ENCODE measurements at regions not wholly inside any gene's neighbourhood (a gene's known extent, or its start where the extent isn't known, plus 50 kb on each side); places are given as distances from the start of the nearest gene placed in this dataset.
"Not testable (repeated sequence)": the region's sequence is repeated elsewhere in the genome, so short reads cannot be mapped to it uniquely, and the experiment has no call there.

DNA sequence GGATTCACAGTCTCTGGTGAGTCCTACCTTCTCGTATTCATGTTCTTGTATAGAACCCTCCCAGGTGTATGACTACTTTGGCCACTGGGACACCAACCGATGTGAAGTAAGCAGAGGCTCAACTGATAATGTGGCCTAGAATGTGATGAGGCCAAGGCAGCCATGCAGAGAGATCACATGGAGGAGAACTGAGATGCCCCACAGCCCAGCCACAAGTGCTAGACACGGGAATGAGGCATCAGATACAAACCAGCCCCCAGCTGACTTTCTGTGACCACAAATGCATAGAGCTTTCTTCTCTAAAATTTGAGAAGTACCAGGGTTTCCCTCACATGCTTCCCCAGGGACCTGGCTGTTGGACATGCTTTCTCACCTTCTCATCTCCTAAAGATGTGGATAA lies 375.7 kb downstream of the CCSER2 start:
- DNase-seq, result no peak

DNA sequence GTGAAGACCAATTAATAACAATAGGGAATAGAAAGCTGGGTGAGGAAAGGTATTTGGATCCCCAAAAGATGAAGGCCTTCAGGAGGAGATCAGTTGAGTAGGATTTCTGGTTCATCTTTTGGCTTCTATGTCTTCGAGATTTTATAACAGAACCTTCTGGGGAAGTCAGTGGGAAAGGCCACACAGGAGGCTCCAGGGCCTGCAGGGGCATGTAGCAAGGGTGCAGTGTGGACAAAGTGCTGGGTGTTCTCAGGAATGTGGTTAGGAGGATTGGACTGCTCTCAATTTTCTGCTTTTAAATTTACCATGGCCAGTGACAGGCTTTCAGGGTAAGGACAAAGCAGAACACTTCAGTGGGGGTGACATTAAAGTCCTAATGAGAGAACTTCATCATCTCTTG lies 378.0 kb downstream of the CCSER2 start:
- no peak for DNase-seq

DNA sequence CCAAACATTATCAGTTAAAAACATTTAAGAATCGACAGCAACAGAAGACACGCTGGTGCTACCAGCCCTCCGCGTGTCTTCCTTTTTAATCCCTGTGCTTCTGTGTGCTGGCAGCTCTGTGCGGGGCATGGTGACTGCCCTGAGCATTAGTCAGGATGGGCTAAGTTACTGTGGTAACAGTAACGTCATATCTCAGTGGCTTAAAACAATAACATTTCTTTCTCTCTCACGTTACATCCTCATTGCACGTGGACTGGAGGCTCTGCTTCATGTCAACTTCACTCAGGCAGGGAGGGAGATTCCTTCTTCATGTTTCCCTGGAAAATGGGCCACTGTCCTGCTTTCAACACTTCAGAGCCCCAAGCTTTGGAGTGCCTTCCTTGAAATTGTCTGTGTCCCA lies 378.5 kb downstream of the CCSER2 start:
- no peak for DNase-seq

DNA sequence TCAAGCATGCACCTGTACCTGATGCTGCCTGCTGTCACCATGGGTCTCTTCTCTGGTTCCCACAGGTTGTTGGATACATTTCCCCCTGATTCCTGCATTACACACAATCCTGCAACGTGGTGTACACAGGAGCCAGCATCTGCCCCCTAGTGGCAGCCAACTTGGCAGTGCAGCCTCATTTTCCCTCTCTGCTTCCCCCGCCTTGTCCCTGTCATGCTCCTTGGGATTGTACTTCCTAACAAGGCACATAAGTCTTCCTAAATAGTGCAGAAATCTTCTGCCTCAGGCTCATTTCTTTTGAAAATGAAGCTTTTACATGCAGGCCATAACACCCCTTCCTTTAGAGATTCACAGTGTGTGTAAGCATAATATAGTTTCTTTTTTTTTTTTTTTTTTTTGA lies 387.5 kb downstream of the CCSER2 start:
- DNase-seq, result no peak

DNA sequence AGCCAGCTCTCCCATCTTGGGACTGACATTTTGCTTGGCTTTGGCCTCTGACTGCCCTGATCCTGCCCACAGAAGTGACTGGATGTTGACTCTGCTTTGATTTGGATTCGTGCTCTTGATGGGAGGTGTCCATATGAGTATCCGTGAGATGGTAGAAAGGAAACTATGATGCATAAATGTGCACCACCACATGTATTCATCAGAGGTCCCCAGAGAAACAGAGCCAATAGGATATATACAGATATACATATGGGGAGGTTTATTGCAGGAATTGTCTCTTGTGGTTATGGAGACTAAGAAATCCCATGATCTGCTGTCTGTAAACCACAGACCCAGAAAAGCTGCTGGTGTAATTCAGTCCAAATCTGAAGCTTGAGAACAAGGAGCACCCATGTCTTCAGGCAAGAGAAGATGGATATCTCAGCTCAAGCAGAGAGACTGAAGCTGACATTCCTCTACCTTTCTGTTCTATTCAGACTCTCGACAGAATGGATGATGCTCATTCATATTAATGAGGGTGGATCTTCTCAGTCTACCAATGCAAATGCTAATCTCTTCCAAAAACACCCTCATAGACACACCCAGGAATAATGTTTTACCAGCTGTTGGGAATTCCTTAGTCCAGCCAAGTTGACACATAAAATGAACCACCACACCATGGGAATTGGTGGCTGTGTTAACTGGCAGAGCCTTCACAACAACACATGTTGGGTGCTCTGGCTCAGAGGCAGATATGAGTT lies 390.7 kb downstream of the CCSER2 start:
- no peak for DNase-seq

DNA sequence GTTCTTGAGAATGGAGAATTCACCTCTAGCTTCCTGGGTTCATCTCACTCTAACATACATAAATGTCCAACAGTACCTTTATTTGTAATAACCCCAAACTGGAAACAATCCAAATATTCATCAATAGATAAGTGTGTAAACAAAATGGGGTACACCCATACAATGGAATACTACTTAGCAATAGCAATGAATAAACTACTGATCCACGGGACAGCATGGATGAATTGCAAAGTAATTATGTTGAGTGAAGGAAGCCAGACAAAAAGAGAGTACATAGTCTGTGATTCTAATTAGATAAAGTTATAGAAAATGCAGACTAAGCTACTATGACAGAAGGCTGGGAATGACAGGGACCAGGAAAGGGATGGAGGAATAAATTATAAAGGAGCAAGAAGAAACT lies 391.3 kb downstream of the CCSER2 start:
- no peak for DNase-seq

DNA sequence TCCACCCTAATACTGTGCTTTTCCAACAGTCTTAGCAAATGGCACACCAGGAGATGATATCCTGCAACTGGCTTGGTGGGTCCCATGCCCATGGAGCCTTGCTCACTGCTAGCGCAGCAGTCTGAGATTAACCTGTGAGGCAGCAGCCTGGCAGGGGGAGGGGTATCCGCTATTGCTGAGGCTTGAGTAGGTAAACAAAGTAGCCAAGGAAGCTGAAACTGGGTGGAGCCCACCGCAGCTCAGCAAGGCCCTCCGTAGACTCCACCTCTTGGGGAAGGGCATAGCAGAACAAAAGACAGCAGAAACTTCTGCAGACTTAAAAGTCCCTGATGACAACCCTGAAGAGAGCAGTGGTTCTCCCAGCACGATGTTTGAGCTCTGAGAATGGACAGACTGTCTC lies 399.0 kb downstream of the CCSER2 start:
- DNase-seq, result no peak

DNA sequence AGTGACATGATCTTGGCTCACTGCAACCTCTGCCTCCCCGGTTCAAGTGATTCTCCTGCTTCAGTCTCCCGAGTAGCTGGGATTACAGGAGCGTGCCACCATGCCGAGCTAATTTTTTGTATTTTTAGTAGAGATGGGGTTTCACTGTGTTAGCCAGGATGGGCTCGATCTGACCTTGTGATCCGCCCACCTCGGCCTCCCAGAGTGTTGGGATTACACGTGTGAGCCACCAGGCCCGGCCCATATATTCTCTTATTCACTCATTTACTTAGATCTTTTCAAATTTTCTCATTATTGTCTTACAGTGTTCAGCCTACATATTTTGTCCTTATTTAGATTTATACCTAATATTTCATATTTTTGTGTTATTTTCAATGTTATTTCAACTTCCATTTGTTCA lies 410.7 kb downstream of the CCSER2 start:
- not testable (repeated sequence) for DNase-seq

DNA sequence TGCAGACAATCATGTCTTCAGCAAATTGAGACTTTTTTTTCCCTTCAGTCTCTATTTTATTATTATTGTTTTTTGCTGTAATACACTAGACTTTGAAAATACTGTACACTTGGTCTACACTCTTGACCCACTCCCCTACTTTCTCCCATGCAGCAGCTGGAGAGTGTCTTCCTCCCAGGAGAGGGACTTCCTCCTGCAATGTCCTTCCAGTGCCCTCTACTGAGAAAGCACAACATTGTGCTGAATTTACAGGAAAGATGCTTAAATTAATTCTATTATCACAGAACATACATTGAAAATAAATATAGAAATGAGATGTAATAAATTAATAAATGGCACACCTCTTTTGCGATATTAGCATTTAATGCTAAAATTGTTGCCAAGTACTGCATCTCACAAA lies 411.3 kb downstream of the CCSER2 start:
- no peak for DNase-seq

DNA sequence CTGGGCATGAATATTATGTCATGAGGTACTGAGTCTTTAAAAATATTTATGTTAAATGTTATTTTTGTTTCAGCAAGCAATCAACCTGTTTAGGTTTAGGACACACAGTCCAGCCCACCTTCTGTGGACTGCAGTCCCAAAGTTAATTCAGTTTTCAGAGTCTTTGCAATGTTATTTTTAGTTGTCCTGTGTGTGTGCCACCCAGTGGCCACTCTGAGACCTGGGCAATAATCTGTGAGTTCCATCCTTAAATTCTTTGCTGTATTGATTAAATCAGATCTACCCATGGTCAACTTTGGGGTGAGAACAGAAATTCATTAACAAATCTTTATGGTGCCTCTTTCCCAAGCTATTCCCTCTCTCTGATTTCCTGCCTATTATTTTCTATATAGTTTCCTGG lies 415.1 kb downstream of the CCSER2 start:
- DNase-seq, result no peak

DNA sequence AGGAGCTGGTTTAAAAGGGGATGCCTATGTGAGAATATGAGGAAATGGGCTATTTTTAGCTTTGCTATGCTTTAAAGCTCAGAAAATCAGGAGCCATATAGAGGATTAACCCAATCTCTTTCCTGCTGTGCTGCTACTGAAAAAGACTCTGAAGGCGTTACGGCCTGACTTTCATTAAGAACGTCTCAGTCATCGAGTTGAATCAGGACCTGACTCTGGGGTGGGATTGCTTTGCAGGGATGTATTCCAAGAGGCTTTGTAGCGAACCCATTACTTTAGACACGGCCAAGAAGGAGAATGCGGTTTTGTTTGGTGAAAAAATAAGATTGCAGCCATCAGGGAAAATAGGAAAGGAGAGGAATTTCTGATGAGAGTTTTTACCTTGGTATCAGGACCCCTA lies 426.9 kb downstream of the CCSER2 start:
- no peak for DNase-seq

DNA sequence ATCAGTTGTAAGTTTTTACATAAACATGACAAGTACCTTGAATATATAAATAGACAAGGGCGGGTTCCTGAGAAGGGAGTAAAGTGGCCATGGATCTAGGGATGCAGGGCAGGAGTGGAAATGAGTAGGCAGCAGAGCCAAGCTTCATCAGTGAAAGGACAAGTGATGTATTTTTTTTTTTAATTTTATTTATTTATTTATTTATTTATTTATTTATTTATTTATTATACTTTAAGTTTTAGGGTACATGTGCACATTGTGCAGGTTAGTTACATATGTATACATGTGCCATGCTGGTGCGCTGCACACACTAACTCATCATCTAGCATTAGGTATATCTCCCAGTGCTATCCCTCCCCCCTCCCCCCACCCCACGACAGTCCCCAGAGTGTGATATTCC lies 428.3 kb downstream of the CCSER2 start:
- DNase-seq, result not testable (repeated sequence)

DNA sequence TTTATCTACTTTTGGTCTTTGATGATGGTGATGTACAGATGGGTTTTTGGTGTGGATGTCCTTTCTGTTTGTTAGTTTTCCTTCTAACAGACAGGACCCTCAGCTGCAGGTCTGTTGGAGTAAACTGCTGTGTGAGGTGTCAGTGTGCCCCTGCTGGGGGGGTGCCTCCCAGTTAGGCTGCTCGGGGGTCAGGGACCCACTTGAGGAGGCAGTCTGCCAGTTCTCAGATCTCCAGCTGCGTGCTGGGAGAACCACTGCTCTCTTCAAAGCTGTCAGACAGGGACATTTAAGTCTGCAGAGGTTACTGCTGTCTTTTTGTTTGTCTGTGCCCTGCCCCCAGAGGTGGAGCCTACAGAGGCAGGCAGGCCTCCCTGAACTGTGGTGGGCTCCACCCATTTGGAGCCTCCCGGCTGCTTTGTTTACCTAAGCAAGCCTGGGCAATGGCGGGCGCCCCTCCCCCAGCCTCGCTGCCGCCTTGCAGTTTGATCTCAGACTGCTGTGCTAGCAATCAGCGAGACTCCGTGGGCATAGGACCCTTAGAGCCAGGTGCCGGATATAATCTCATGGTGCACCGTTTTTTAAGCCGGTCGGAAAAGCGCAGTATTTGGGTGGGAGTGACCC lies 433.7 kb downstream of the CCSER2 start:
- DNase-seq, result not testable (repeated sequence)

DNA sequence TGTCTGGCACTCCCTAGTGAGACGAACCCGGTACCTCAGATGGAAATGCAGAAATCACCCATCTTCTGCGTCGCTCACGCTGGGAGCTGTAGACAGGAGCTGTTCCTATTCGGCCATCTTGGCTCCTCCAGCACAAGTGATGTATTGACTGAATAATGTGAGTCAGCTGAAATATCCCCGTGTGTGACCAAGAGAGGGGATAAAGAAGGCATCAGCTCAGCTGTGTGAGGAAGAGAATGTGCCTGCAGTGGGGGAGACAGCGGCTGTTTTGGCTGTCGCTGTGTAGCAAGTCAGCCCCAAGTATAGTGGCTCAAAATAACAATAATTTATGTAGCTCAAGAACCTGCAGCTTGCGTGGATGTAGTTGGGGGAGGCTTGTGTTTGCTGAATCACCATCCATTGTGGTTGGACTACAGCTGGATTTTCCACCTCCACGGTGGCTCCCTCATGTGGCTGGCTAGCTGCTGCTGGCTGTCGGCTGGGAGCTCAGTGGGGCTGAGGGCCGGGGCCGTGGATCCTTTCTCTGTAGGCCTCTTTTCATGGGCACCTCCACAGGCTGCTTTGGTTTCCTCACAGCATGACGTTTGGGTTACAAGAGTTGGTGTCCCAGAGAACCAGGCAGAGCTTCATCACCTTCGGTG lies 434.5 kb downstream of the CCSER2 start:
- DNase-seq, result no peak

DNA sequence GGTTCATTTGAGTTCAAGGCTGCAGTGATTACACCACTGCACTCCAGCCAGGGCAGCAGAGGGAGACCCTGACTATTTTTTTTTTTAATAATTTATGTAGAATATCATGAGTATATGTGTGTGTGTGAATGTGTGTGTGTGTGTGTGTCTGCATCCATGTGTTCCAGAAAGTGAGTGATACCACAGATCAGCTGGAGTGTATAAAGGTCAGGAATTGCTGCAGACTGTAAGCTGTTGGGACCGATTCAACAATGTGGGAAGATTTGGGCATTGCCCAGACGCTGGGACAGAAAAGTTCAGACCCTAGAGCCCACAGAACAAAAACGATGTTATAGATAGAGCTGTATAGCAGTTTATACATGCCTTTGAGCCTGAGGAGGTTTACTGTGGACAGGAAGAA lies 435.6 kb downstream of the CCSER2 start:
- DNase-seq, result no peak

DNA sequence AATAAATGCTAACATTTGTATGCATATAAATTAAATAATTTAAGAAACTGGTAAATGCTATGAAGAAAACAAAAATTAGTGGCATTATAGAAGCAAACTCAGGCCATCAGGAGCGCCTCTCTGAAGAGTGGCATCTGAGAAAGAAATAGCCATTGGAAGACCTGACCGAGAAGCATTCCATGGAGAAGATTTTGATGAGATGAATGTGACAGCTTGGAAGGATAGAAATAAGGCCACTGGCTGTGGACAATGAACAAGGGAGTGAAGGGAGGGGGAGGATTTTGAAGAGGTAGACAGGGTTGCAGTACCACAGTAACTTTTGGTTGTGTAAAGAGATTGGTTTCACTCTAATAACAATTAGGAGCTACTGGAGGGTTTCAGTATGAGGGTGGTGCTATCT lies 436.7 kb downstream of the CCSER2 start:
- no peak for DNase-seq

DNA sequence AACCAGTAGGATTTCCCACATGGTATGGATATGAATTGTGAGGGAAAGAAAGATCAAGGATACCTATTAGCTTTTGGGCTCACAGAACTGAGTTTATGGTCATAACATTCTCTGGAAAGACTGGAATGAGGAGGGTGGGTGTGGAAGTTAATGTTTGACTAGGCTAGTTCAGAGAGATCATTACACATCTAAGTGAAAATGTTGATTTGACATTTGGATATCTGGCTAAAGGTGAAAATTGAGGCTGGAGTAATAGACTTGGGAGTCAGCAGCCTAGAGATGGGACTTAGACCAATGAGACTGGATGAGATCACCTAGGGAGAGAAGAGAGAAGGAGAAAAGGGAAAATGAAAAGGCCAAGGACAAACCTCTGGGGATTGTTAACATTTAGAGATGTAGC lies 437.3 kb downstream of the CCSER2 start:
- no peak for DNase-seq

DNA sequence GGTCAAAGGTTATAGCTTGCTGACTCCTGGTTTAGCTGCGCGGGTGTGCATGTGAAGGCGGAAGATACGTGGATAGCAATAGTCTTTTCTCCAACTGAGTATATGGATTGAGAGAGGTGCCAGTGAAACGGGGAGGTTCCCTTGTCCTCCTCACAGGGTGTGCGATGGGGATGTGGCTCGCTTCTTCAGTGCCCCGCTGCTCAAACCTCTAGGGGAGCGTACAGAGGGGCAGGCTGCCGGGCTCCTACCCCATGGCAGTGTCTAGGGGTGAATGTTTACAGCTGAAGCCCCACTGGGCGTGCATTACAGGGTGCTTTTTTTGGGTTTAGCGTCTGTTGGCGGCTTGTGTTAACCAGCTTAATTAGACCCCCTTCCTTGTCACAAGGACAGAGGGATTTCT lies 438.5 kb downstream of the CCSER2 start:
- DNase-seq, result no peak

DNA sequence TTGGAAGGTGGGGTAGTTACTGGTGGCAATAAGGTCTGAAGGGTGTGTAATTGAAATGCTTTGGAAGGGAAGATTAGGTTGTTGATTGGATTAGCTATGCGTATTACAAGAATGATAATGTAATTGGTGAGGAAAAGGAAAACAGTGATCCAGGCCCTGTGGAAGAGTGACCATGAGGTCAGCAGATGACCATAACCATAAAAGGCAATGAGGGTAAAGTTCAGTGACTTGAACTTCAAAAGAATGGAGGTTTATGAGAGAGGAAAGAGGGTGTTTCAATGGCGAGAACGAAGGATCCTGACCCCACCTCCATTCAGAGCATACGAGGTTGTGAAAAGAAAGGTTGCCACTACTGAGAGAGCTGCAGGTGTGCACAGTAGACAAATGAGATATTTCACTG lies 439.7 kb downstream of the CCSER2 start:
- no peak for DNase-seq

DNA sequence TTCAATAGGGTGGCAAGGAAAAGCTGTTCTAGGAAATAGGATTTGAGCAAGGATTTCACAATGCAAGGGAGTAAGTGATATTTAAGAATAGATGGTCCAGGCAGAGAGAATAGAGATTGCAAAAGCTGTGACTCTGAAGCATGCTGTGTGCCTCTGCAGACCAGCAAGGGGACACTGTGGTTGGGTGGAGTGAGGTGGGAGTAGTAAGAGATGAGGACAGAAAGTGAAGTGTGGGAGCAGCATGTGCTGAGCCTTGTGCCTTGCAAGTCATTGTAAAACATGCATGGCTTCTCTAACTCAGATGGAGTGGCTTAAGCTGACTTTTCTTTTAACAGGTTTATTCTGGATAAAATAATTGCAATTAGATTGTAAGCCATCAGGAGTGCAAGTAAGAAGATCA lies 442.4 kb downstream of the CCSER2 start:
- DNase-seq, result no peak

DNA sequence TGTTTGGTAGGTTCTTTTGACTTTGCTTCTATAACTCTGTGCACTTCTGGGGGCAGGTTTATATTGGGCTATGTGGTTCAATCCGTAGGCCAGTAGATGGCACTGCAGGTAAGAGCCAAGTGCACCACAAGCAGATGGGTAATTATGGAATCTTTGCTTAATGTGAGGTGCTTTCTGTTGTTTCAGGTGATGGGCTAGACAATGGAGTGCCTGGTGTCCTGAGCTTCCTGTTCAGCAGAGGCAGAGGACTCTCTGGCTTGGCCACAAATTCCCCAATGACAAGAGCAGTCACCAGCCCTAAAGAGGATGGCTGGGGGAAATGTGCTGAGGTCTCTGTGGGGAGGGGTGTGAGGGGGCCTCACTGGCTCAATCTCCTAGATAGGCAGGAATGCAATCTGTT lies 455.0 kb downstream of the CCSER2 start:
- DNase-seq, result no peak

DNA sequence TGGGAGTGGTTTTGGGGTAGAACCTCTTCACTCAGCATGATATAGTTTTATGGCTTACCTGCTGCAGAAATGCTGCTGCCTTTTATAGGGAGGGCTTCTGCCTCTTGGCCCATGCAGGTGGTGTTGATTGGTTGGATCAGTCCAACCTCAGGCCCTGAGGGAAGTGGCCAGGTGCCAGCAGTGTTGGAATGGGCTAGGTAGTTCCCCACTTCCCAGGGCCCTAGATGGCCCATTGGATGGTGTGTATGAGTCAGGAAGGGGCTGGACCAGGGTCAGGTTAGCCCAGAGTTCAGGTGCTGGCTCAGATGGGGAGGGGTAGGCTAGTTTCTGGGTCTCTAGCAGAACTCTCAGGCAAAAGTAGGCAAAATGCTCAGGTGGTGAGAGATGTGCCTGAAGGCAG lies 455.5 kb downstream of the CCSER2 start:
- no peak for DNase-seq

DNA sequence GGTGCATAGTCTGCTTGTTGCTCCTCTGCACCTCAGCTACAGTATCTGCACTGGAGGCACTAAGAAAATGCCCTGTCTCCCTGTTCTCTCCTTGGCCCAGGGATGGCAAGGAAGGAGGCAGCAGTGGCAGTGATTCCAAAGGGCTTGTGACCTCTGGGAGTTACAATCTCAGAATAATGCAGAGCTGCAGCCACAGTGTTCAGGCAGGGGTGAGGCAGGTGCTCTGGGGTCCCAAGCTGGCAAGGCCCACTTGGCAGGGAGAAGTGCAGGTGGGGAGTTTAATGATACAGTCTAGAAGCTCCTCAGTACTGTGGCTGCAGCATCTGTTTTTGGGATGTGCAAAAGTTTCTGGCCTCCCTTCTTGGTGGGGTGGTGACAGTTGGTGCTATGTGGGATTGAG lies 456.4 kb downstream of the CCSER2 start:
- no peak for DNase-seq

DNA sequence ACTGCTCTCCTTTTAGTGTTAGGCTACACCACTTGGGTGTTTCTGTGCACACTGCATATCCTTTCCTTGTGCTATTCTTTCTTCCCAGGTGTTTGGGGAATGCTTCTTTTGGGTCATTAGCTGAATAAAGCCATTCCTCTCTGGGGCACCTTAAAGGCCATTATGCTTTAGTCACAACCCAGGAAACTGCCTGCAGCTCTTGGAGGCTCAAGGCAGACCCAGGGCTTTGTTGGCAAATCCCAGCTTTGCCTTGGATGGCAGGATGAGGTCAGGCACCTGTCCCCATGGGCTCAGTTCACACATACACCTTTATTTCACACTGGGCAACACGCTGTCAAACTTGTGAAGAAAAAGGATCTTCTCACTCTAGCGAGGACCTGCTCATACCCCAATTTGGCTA lies 460.6 kb downstream of the CCSER2 start:
- no peak for DNase-seq

DNA sequence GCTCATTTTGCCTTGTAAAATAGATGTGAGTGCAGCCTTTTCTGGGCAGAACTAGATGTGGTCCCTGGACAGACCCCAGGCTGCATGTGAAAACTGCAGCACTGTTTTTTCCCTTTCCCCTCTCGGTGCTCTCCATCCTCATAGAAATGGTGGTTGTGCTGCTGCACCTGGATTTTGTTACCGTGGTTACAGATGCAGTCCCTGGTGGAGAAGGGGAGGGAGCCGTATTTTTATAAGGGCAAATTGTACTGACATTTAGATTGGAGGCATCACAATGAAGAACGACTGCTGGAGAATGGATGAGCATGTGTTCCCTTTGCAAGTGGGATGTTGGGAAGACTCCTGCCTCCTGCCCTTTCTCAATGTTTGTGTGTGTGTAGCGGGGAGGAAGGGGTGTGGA lies 469.9 kb downstream of the CCSER2 start:
- no peak for DNase-seq
